OCI-M1 (cell line): ENCODE measurements at regions not wholly inside any gene's neighbourhood (a gene's known extent, or its start where the extent isn't known, plus 50 kb on each side); places are given as distances from the start of the nearest gene placed in this dataset.
"Not testable (repeated sequence)": the region's sequence is repeated elsewhere in the genome, so short reads cannot be mapped to it uniquely, and the experiment has no call there.

Source experiments
- DNase-seq: peaks from one replicate; lab custom pipeline; 2025; lab: John Stamatoyannopoulos, UW

DNA sequence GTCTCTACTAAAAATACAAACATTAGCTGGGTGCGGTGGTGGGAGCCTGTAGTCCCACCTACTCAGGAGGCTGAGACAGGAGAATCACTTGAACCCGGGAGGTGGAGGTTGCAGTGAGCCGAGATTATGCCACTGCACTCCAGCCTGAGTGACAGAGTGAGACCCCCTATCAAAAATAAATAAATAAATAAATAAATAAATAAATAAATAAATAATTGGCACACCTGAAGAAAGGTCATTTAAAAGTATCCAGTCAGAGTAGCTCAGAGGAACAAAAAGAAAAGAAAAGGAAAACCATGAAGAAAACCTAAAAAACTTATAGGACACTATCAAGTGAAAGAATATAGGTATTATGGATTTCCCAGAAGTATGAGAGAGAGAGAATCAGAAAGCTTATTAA, 330.1 kb upstream of the AR start:
- DNase-seq: not testable (repeated sequence)

DNA sequence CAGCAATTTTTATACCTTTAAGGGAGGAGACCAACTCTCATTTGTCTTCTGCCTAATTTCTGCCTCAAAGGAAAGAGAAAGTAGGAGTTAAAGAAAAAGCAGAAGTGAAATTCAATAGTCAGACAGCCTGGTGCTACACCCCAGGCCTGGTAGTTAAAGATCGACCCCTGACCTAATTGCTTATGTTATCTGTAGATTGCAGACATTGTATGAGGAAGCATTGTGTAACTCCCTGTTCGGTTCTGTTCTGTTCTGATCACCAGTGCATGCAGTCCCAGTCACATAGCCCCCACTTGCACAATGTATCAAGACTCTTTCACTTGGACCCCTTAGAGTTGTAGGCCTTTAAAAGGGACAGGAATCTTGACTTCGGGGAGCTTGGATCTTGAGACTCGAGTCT, 335.9 kb upstream of the AR start:
- peak; percentile 93 for DNase-seq

DNA sequence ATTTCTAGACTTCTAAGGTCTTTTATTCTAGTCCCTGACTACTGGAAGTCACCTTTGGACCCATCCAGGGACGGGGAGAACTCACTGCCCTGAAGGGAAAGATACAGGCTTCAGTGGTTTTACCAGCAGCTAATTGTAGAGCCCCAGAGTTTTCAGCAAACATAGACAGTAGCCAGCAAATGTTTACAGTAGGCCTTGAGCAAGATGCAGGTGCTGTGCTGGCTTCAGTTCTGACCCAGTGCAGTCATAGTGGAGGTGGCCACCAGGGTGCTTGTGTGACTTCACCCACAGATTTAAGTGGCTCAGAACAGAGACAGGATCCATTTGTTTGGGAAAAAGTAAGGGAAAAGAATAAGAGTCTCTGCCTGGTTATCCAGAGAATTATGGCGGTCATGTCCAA, 384.4 kb upstream of the AR start:
- no peak for DNase-seq

DNA sequence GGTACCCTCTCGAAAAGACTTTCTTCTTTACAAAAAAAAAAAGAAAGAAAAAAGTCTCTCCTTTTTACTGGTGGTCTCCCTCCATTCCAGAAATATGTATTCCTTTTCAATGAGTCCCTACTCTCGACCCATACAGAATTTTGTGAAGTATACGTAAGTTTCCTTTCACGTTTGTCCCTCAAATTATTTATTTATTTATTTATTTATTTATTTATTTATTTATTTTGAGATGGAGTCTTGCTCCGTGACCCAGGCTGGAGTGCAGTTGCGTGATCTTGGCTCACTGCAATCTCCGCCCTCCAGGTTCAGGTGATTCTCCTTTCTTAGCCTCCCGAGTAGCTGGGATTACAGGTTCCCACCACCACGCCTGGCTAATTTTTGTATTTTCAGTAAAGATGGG, 429.2 kb upstream of the AR start:
- no peak for DNase-seq

DNA sequence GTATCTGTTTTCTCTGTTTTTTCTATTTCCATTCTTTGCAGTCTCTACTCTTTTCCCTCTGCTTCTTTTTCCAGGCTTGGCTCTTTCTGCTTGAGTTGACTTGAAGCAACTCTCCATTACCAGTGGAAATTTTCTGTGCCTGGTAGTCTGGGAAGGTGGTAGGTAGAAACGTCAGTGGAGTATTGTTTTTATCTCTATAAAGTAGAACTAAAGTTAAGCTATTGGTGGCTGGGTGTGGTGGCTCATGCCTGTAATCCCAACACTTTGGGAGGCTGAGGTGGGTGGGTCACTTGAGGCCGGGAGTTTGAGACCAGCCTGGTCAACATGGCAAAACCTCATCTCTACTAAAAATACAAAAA, 438.1 kb upstream of the AR start:
- DNase-seq: no peak

DNA sequence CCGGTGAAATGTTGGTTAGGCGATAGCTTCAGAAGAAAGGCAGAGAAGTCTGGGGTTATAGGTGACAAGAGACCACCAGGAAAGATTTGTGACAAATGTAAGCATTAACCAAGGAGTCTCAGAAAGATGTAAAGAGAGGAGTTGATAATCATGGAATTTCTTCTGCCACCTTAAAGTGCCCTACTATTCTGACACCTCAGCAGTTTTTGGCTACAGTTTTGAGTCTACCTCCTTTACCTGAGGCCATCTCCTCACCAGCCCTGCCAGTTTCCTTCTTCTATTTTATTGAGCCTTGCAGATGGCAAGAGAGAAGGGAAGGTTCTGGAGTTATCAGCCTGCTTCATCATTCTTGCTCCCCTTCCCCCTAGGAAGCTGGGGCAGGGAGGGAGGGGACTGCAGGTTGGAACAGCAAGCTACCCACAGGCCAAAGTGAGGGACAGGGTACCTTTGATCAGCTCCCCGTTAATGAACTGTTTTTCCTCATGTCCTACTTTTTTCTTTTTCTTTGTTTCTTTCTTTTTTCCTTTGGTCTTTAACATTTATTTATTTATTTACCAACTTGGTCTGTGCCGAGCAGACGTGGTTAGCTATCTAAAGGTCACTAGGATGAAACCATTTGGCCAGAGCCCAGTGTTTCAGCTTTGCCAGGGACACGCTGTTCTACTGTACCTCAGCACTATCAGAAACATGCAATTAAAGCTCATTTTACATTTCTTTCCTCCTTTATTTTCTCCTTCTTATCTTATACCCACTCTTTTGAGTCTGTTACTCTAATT, 438.7 kb upstream of the AR start:
- no peak for DNase-seq

DNA sequence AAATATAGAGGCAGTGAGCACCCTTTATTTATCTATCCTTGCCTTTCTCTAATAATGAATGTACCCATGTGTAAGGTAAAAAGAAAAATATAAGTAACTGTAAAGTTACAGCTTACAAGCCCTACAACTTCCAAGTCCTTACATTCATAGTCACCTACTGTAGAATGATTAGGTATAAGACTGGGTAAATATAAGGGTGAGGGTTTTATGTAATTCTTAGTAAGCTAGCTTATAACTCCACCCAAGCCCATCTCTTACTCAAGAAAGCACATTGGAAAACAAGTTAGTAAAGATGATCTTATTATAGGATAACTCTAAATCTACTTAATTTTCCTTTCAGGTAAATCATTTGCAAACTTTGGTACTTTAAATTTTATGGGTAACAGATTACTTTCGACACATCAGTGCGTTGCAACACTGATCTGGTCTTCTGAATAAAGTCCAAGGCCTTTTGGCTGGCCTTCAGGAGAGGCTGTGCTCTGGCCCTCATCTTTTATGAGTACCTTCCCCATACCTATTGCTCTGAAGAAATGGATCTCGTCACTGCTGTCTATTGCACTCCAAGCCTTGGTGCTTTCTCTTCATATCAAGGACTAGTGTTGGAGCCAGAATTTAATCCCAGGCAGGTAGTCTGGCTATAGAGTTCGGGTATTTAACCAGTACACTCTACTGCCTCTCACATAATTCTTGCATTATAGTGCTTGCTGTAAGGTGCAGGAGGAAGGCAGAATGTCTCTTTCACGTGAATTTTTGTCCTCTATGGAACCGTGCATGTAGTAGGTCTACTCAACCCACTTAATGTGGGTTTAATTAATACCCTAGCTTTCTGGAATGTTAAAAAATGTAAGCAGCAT, 443.6 kb upstream of the AR start:
- no peak for DNase-seq

DNA sequence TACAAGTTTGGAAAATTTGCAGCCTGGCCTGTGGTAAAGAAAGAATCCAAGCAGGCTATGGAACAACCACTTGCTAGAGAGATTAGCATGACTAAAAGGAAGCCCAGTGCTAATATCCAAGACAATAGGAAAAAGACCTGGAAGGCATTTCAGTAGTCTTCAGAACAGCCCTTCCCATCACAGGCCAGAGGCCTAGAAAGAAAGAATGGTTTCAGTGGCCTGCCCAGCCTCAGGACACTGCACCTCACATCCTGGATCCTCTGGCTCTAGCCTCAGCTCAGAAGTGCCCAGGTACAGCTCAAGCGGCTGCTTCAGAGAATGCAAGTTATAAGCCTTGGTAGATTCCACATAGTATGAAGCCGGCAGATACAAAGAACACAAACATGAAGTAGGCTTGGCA, 449.8 kb upstream of the AR start:
- no peak for DNase-seq

DNA sequence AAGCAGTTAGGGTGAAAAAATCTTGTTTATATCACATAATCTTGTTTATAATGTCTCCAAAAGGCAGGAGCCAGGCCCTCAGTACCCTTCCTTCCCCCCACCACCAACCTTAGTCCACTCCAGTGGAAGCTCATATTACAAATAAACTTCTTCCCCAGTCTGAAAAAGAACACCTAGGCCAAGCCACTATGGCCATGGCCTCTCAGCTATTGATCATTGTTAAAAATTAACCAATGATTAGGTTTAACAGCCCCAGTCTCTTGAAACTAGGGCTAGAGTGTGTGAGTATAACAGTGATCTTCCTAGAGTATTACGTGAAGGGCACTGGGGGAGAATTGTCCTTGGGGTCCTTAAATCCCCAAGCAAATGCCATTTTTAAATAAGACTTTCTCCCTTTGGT, 411.9 kb upstream of the EDA2R start:
- DNase-seq: no peak

DNA sequence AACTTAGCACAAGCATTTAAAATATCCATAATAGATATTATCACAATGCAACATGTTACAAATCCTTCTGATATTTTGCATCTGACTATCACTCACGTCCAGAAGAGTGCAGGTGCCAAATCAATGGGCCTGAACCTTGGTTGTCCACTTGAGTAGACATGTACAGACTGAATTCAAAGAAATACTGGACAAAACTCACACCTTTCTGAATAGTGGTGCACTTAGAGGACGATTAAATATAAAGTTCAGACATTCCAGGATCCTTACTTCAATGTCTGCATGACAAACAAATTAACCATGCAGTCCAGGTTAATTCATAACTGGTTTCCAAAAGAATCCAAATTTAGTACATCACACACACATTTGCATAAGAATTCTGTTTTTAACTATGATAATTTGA, 406.0 kb upstream of the EDA2R start:
- no peak for DNase-seq

DNA sequence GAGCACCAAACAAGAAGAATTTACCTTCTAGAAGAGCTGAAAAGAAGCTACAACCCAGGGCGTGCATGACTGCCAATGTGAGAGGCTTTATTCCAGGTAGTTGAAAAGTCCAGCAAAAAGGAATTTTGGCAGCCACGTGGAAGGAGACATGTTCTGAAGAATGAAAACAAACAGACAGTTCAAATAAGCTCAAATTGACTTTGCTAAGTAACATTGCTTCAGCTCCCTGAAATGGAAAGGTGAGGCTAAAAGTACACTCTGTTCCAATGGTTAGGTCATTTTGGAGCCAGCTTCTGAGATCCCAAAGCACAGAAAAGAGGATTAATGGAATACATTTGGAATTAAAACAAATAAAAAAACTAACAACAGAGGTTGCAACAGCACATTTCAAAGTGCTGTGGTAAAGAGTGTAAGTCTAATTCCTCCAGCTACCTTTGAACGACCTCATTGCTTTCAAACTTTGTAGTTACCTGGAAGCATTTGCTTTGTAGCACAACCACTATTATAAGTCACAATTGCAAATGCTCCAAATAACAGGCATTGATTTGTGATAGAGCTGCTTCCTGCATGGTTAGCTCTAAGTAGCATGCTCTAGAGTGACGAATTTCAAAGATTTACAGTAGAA, 405.3 kb upstream of the EDA2R start:
- no peak for DNase-seq

DNA sequence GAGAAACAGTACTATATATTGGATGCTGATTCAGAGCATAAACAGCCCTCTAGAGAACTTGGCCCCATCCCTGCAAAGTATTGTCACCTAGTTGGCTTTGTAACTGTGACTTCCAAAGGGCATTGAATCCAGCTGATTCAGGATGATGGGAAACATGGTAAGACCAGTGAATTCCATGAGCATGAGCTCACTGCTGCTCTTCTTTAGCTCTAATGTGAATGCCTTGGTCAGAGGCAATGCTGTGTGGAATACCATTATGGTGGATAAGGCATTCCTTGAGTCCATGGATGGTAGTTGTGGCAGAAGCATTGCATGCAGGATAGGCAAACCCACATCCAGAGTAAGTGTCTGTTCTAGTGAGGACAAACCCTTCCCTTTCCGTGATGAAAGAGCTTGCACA, 365.6 kb upstream of the EDA2R start:
- DNase-seq: no peak

DNA sequence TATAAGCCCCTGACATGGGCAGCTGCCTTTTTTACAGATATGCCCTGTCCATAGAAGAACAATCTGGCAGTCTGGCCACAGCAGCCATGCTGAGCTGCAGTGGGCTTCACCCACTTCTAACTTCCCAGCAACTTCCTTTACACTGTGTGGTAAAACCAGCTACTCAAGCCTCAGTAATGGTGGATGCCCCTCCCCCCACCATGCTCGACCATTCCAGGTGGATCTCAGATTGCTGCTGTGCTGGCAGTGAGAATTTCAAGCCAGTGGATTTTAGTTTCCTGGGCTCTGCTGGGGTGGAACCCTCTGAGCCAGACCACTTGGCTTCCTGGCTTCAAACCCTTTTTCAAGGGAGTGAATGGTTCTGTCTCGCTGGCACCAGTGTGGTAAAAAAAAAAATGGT, 355.9 kb upstream of the EDA2R start:
- no peak for DNase-seq

DNA sequence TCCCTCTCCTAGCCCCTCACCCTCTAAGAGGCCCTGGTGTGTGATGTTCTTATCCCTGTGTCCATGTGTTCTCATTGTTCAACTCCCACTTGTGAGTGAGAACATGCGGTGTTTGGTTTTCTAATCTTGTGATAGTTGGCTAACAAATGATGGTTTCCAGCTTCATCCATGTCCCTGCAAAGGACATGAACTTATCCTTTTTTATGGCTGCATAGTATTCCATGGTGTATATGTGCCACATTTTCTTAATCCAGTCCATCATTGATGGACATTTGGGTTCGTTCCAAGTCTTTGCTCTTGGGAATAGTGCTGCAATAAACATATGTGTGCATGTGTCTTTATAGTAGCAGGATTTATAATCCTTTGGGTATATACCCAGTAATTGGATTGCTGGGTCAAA, 353.2 kb upstream of the EDA2R start:
- DNase-seq: not testable (repeated sequence)

DNA sequence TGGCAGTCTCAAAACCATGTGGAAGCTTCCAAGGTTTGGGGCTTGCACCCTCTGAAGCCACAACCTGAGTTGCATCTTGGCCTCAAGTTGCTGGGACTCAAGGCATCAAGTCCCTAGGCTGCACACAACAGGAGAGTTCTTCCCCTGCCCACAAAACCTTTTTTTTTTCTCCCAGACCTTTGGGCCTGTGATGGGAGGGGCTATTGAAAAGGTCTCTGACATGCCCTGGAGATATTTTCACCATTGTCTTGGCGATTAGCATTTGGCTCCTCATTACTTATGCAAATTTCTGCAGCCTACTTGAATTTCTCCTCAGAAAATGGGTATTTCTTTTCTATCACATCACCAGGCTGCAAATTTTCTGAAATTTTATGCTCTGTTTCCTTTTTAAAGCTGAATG, 349.5 kb upstream of the EDA2R start:
- DNase-seq: no peak

DNA sequence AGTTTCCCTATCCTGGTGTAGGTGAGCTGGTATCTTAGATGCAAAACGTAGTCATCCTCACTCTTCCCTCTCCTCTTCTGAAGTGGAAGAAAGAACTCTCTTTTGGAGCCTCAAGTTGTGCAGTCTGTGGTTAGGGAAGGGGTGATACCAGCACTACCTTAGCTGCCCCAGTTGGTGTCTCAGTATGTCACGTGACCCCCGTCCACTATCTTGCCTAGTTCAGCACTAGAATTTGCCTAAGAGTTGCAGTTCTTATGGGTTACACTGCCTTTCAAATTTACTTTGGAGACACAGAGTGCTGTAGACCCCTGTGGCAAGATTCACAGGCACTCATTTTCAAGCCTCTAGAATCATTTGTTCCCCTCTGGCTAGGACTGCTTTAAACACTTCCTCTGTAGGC, 322.8 kb upstream of the EDA2R start:
- DNase-seq: no peak

DNA sequence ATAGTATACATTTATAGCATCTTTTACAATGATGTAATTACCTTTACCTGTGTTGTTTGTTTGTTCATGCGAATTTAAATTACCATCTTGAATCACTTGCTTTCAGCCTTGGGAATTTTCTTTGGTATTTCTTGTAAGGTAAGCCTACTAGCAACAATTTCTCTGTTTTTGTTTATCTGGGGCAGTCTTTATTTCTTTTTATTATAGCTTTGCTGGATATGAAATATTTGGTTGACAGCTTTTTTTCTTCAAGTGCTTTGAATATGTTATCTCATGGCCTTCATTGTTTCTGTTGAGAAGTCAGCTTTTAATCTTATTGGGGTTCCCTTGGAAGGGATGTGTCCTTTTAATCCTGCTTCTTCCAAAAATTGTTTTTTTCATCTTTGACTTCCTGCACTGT, 292.8 kb upstream of the EDA2R start:
- no peak for DNase-seq

DNA sequence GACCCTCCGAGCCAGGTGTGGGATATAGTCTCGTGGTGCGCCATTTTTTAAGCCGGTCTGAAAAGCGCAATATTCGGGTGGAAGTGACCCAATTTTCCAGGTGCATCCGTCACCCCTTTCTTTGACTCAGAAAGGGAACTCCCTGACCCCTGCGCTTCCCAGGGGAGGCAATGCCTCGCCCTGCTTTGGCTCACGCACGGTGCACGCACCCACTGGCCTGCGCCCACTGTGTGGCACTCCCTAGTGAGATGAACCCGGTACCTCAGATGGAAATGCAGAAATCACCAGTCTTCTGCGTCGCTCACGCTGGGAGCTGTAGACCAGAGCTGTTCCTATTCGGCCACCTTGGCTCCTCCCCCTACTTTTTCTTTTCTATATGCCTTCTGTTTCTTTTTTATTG, 291.6 kb upstream of the EDA2R start:
- not testable (repeated sequence) for DNase-seq

DNA sequence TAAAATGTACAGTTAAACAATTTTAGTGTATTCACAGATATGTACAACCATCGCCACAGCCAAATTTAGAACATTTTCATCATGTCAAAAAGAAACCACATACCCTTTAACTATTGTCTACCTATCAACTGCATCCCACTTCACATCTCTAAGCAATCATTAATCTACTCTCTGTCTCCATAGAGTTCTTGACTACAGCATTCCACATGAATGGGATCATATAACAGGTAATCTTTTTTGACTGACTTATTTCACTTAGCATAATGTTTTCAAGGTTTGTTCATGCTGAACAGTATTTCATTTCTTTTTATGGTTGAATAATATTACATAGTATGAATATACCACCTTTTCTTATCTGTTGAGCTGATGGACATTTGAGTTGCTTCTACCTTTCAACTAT, 281.4 kb upstream of the EDA2R start:
- no peak for DNase-seq

DNA sequence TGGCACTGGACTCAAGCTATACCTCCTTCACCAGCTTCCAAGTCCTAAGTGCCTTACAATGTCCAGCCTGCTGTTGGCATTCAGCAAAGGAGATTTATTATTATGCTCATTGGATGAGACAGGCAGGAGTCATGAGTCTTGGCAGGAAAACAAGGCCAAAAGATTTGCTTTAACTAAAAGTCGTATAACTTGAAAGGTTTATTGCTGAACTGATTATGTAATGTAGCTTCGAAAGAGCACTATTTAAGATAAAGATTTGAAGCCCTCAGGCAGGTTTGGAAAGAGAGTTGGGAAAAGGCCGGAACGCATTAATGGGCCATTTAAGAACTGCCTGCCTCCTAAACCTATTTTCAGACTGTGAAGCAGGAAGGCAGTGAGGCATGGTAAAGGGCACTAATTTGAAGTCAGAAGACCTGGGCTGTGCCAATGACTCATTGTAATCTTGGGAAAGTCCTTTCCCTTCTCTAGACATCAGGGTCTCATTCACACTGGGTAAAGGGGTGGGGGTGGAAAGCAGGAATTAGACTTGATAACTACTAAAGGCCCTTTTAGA, 280.5 kb upstream of the EDA2R start:
- no peak for DNase-seq

DNA sequence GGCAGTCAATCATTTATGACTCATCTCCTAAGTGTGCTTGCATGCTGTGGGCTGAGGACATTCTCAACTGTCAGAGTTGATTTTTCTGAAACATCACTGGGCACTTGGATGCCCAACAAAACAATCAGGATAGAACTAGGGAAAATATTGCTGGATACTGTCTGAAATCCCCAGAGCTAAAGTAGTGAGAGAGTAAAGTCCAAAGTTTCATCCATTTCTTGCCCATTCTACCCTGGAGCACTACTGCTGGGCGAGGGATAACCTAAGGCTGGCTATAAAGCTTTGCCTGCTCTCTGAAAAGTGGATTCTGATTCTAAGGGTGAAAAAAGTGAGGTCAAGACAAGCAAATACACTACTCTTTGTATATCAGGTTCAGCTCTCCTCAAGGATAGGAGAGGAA, 279.6 kb upstream of the EDA2R start:
- DNase-seq: no peak

DNA sequence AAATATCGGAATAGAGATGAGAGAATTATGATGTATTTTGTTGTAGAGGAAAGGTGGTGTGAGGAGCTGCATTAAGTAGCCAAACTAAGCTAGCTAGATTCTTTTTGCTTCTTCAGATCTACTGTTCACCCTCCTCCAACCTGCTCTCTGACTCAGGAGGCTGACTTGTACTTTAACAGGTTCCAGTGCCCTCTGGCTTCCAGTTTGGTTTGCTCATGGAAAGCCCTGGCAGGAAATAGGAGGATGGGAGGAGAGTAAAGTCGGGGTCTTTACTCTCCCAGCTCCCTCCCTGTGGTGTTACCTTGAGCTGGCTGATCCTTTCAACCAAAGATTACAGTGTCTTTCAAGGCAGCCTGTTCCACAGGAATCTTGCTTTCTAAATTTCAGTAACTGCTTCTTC, 277.0 kb upstream of the EDA2R start:
- DNase-seq: peak; percentile 6

DNA sequence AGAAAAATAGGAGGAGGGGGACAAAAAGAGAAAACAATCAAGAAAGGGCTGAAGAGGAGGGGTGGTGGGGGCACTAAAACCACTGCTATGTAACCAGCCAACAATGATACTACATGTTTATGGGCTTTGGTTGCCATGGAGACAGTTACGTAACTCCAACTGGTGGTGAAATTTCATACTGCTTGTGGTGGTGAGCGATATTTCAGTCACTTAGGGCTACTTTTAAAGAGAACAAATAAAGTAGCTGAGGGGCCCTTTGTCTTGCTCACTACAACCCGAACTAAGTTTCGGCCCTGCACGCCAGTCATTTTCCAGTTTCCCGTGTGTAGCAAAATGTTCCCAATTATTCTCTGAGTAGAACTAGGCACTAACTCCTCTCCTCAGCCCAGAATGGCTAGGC, 275.2 kb upstream of the EDA2R start:
- peak; percentile 75 for DNase-seq
